Lower leg skin (tissue), 3 donors: ENCODE measurements at regions not wholly inside any gene's neighbourhood (a gene's known extent, or its start where the extent isn't known, plus 50 kb on each side); places are given as distances from the start of the nearest gene placed in this dataset.

ENCODE experiments used
- CTCF ChIP-seq, 3 donors: fragments of 450-650 bp; IDR thresholded peaks; one replicate each; pipeline ENCODE4 v1.5.1; 2016; ENCODE audit warnings: antibody characterized with exemption in 3 of 3, mild to moderate bottlenecking in 3 of 3, moderate library complexity in 2 of 3
- POLR2A ChIP-seq, 2 donors: fragments of 450-650 bp; IDR thresholded peaks; one replicate each; pipeline ENCODE4 v1.6.1; 2016 to 2017; ENCODE audit warnings: antibody characterized with exemption in 2 of 2, mild to moderate bottlenecking in 1 of 2, moderate library complexity in 1 of 2

- TF ChIP-seq CTCF (IDR thresholded peaks at IDR 0.05) (no peak), POLR2A (IDR thresholded peaks at IDR 0.05) (no peak)
Measured at GRCh38 chr18:56314396-56314795, 324.0 kb downstream of the TXNL1 start.
